ENCODE measurements at regions not wholly inside any gene's neighbourhood (a gene's known extent, or its start where the extent isn't known, plus 50 kb on each side); places are given as distances from the start of the nearest gene placed in this dataset.

- Mint-ChIP-seq H3K27me3 (ENCODE audit: insufficient read depth, unreplicated experiment) (no peaks in the 10 kb centered on the region), H3K4me1 (ENCODE audit: low read depth, unreplicated experiment) (peaks cover 5% of the 10 kb centered on the region), H3K36me3 (ENCODE audit: insufficient read depth, unreplicated experiment) (peaks cover 4% of the 10 kb centered on the region), H3K27ac (ENCODE audit: unreplicated experiment) (no peak overlapping the region), H3K9me3 (ENCODE audit: unreplicated experiment) (peaks cover 29% of the 10 kb centered on the region), H3K4me3 (ENCODE audit: unreplicated experiment) (no peak overlapping the region)
- Histone ChIP-seq H3K27me3 (replicated peaks; ENCODE audit: control insufficient read depth, insufficient read depth, low read length) (no peaks in the 10 kb centered on the region), H3K36me3 (ENCODE audit: control insufficient read depth, insufficient read depth, low read length) (no peaks in the 10 kb centered on the region), H3K4me3 (ENCODE audit: low read depth, low read length) (no peak overlapping the region), H3K4me1 (no peaks in the 10 kb centered on the region), H3K9me3 (peaks cover 9% of the 10 kb centered on the region)
- BruUV-seq (replicated peaks) = no TSS peak
- DNase-seq = no peak
- TF ChIP-seq CTCF (IDR thresholded peaks at IDR 0.05; ENCODE audit: insufficient read depth in 1 of 2, low read depth in 1 of 2, low read length in 1 of 2, severe bottlenecking in 1 of 2, unreplicated experiment in 1 of 2) = no peak
- ChIA-PET CTCF (no interaction called here), POLR2A (no interaction called here)
- intact Hi-C loops (cut with micrococcal nuclease; ENCODE audit: unreplicated experiment) = no loop called here
These were observed 156.5 kb upstream of the KCNJ18 start for GRCh38 chr17:21535686-21536375.

DNA sequence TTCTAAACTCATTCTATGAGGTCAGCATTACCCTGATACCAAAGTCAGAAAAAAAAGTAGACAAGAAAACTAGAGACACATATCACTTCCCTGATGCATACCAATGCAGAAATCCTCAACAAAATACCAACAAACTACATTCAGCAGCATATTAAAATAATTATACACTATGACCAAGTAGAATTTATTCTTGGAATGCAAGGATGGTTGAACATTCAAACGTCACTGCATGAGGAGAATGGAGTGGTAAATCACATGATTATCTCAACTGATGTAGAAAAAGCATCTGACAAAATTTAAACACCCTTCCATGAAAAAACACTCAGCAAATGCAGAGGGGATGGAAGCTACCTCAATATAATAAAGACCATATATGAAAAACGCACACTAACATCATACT, 155.0 kb upstream of the KCNJ18 start:
- no peaks in the 10 kb centered on the region for H3K36me3 ChIP-seq (ENCODE audit: control insufficient read depth, insufficient read depth, low read length)
- H3K36me3 Mint-ChIP-seq (ENCODE audit: insufficient read depth, unreplicated experiment) = no peaks in the 10 kb centered on the region
- no peak overlapping the region for H3K27ac Mint-ChIP-seq (ENCODE audit: unreplicated experiment)
- CTCF ChIA-PET = no interaction called here
- intact Hi-C loops (cut with micrococcal nuclease; ENCODE audit: unreplicated experiment) = no loop called here
- H3K27me3 ChIP-seq (replicated peaks; ENCODE audit: control insufficient read depth, insufficient read depth, low read length) = no peaks in the 10 kb centered on the region
- BruUV-seq (replicated peaks) = no TSS peak
- DNase-seq = no peak
- POLR2A ChIA-PET = no interaction called here
- peaks cover 5% of the 10 kb centered on the region for H3K4me1 Mint-ChIP-seq (ENCODE audit: low read depth, unreplicated experiment)
- H3K4me1 ChIP-seq = no peaks in the 10 kb centered on the region
- H3K4me3 Mint-ChIP-seq (ENCODE audit: unreplicated experiment) = no peak overlapping the region
- H3K9me3 Mint-ChIP-seq (ENCODE audit: unreplicated experiment) = peaks cover 29% of the 10 kb centered on the region
- no peak overlapping the region for H3K4me3 ChIP-seq (ENCODE audit: low read depth, low read length)
- peaks cover 9% of the 10 kb centered on the region for H3K9me3 ChIP-seq
- no peak for TF ChIP-seq CTCF (IDR thresholded peaks at IDR 0.05; ENCODE audit: insufficient read depth in 1 of 2, low read depth in 1 of 2, low read length in 1 of 2, severe bottlenecking in 1 of 2, unreplicated experiment in 1 of 2)
- no peaks in the 10 kb centered on the region for H3K27me3 Mint-ChIP-seq (ENCODE audit: insufficient read depth, unreplicated experiment)

DNA sequence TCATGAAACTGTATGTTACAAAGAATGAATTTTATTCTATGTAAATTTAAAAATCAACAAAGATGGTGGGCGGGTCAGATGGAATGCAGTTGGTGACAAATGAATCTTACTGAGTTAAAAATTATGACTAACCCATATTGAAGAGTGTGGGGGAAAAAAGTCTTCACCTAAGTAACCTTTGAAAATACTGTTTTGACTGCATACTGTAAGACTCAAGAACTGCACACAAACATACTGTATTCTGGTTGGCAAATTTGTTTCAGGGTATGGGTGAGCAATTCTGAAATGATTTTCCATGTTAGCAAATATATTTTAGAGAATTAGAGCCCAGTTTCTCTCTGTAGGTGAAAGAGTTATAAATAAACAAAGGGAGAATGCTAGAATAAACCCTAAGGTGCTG, 153.7 kb upstream of the KCNJ18 start:
- Histone ChIP-seq H3K36me3 (ENCODE audit: control insufficient read depth, insufficient read depth, low read length) (no peaks in the 10 kb centered on the region), H3K9me3 (peaks cover 9% of the 10 kb centered on the region), H3K4me1 (no peaks in the 10 kb centered on the region), H3K27me3 (replicated peaks; ENCODE audit: control insufficient read depth, insufficient read depth, low read length) (no peaks in the 10 kb centered on the region), H3K4me3 (ENCODE audit: low read depth, low read length) (no peak overlapping the region)
- Mint-ChIP-seq H3K27ac (ENCODE audit: unreplicated experiment) (no peak overlapping the region), H3K9me3 (ENCODE audit: unreplicated experiment) (peaks cover 29% of the 10 kb centered on the region), H3K36me3 (ENCODE audit: insufficient read depth, unreplicated experiment) (no peaks in the 10 kb centered on the region), H3K4me1 (ENCODE audit: low read depth, unreplicated experiment) (peaks cover 5% of the 10 kb centered on the region), H3K27me3 (ENCODE audit: insufficient read depth, unreplicated experiment) (no peaks in the 10 kb centered on the region), H3K4me3 (ENCODE audit: unreplicated experiment) (no peak overlapping the region)
- no peak for DNase-seq
- BruUV-seq (replicated peaks) = no TSS peak
- intact Hi-C loops (cut with micrococcal nuclease; ENCODE audit: unreplicated experiment) = no loop called here
- CTCF ChIA-PET = no interaction called here
- POLR2A ChIA-PET = no interaction called here
- TF ChIP-seq CTCF (IDR thresholded peaks at IDR 0.05; ENCODE audit: insufficient read depth in 1 of 2, low read depth in 1 of 2, low read length in 1 of 2, severe bottlenecking in 1 of 2, unreplicated experiment in 1 of 2) = no peak

All from Caco-2 (cell line).